ENCODE measurements at regions not wholly inside any gene's neighbourhood (a gene's known extent, or its start where the extent isn't known, plus 50 kb on each side); places are given as distances from the start of the nearest gene placed in this dataset.

DNA sequence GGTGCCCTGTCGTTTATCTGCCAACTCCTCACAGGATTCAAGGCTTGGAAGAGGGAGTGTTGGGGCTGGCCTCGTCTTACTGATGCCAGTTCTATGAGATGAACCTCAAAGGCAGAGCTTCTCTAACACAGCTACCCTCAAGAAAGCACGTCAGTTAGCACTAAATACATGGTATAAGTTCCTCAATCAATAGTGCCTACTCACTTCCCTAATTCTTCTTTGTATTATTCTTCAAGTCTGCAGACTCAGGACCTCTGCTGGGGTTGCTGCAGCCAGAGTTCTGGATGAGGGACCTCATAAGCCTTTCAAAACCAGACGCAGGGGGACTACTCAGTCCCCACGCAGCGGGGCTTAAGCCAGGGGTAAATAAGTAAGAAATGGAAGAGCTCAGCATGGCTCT lies 118.3 kb downstream of the VPREB1 start:
- Histone ChIP-seq H3K36me3 (ENCODE audit: insufficient read depth, low read length) (no peaks in the 10 kb centered on the region), H3K4me3 (ENCODE audit: low read depth, low read length, poor library complexity, severe bottlenecking) (no peak overlapping the region), H3K27ac (ENCODE audit: low read depth, low read length, poor library complexity, severe bottlenecking) (no peak overlapping the region), H4K20me1 (ENCODE audit: insufficient read depth, low read length) (no peaks in the 10 kb centered on the region), H3K9me3 (ENCODE audit: low read length) (0 out of 2 replicates have a peak, but pooled peaks cover 5% of the 10 kb centered on the region), H3K4me2 (ENCODE audit: low read length) (no peak overlapping the region; the same call in 1 of the 2 replicates), H3K4me1 (ENCODE audit: insufficient read depth, low read length, poor library complexity, severe bottlenecking) (peaks cover 46% of the 10 kb centered on the region), H3K9me2 (ENCODE audit: insufficient read depth, low read length) (no peaks in the 10 kb centered on the region), H2AFZ (ENCODE audit: low read length) (peak overlapping the region; percentile 60), H3K79me2 (ENCODE audit: insufficient read depth, low read depth, low read length) (no peaks in the 10 kb centered on the region)
- peak; percentile 49 for DNase-seq (ENCODE audit: low spot score)
- intact Hi-C loops (cut with micrococcal nuclease; ENCODE audit: unreplicated experiment): no loop called here
- POLR2A ChIA-PET: interaction anchor here (1.3 kb wide), 2 partner anchors 13 to 16 kb away, joined by 3 to 4 read pairs; no protein-coding TSS in a partner anchor
- CTCF ChIA-PET (ENCODE audit: unreplicated experiment): no interaction called here
- TF ChIP-seq, protein P1, sequence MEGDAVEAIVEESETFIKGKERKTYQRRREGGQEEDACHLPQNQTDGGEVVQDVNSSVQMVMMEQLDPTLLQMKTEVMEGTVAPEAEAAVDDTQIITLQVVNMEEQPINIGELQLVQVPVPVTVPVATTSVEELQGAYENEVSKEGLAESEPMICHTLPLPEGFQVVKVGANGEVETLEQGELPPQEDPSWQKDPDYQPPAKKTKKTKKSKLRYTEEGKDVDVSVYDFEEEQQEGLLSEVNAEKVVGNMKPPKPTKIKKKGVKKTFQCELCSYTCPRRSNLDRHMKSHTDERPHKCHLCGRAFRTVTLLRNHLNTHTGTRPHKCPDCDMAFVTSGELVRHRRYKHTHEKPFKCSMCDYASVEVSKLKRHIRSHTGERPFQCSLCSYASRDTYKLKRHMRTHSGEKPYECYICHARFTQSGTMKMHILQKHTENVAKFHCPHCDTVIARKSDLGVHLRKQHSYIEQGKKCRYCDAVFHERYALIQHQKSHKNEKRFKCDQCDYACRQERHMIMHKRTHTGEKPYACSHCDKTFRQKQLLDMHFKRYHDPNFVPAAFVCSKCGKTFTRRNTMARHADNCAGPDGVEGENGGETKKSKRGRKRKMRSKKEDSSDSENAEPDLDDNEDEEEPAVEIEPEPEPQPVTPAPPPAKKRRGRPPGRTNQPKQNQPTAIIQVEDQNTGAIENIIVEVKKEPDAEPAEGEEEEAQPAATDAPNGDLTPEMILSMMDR (conservative IDR thresholded peaks at IDR 0.05; ENCODE audit: low read length): no peak
- no peak for TF ChIP-seq EZH2phosphoT487 (IDR thresholded peaks at IDR 0.05; ENCODE audit: borderline replicate concordance, low read depth, low read length)
- BruUV-seq (replicated peaks): no TSS peak

DNA sequence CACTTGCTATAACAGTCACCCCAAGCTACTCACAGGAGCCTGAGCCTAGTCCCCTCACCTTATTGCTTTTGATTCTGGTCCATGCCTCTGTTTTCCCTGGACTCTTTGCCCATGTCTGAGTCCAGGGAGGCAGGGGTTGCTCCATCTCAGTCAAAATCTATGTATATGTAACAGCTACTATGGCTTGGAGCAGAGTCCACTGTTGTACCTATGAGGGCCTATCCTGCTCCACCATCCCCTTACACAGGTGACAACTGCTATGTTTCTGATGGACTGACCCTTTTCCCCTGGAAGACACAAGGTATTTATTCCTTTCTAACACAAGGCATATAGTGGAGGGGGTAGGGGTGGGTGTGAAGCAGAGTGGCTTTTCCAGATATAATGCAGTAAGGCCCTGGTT lies 119.6 kb downstream of the VPREB1 start:
- no peak for TF ChIP-seq EZH2phosphoT487 (IDR thresholded peaks at IDR 0.05; ENCODE audit: borderline replicate concordance, low read depth, low read length)
- TF ChIP-seq, protein P1 (conservative IDR thresholded peaks at IDR 0.05; ENCODE audit: low read length): no peak
- H3K79me2 ChIP-seq (ENCODE audit: insufficient read depth, low read depth, low read length): no peaks in the 10 kb centered on the region
- intact Hi-C loops (cut with micrococcal nuclease; ENCODE audit: unreplicated experiment): no loop called here
- no TSS peak for BruUV-seq (replicated peaks)
- H3K4me2 ChIP-seq (ENCODE audit: low read length): no peak overlapping the region
- H3K9me3 ChIP-seq (ENCODE audit: low read length): 0 out of 2 replicates have a peak, but pooled peaks cover 5% of the 10 kb centered on the region
- H3K4me1 ChIP-seq (ENCODE audit: insufficient read depth, low read length, poor library complexity, severe bottlenecking): peaks cover 50% of the 10 kb centered on the region
- H3K9me2 ChIP-seq (ENCODE audit: insufficient read depth, low read length): no peaks in the 10 kb centered on the region
- POLR2A ChIA-PET: interaction anchor here (1.3 kb wide), 1 partner anchor 11 kb away, joined by 4 read pairs; no protein-coding TSS in a partner anchor
- no peak for DNase-seq (ENCODE audit: low spot score)
- no peaks in the 10 kb centered on the region for H3K36me3 ChIP-seq (ENCODE audit: insufficient read depth, low read length)
- H3K27ac ChIP-seq (ENCODE audit: low read depth, low read length, poor library complexity, severe bottlenecking): no peak overlapping the region
- no peak overlapping the region for H2AFZ ChIP-seq (ENCODE audit: low read length)
- no peak overlapping the region for H3K4me3 ChIP-seq (ENCODE audit: low read depth, low read length, poor library complexity, severe bottlenecking)
- CTCF ChIA-PET (ENCODE audit: unreplicated experiment): no interaction called here
- no peaks in the 10 kb centered on the region for H4K20me1 ChIP-seq (ENCODE audit: insufficient read depth, low read length)

DNA sequence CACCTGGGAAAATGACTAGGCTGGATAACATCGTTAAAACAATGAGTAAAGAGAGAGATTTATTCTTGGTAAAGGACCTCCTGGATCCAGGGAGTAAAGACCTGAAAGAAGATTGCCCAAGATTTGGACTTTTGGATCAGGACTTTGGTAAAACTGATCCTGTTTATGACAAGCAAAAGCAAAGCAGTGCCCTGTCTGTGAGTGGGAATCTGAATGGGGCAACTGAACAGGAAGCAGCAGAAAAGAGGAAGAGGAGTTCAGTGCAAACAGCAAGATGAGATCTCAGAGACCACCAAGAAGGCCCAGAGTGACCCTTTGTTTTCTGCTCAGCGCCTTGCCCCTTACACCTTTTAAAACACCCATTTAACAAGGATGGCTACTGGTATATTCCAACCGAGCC lies 122.0 kb downstream of the VPREB1 start:
- intact Hi-C loops (cut with micrococcal nuclease; ENCODE audit: unreplicated experiment): no loop called here
- no TSS peak for BruUV-seq (replicated peaks)
- H3K36me3 ChIP-seq (ENCODE audit: insufficient read depth, low read length): no peaks in the 10 kb centered on the region
- peak overlapping the region; percentile 40 for H3K4me2 ChIP-seq (ENCODE audit: low read length)
- CTCF ChIA-PET (ENCODE audit: unreplicated experiment): no interaction called here
- POLR2A ChIA-PET: interaction anchor here (0.5 to 1.3 kb wide), 3 partner anchors 13 to 155 kb away, joined by 3 to 4 read pairs (median 3); no protein-coding TSS in a partner anchor
- peak overlapping the region; percentile 93 for H2AFZ ChIP-seq (ENCODE audit: low read length)
- H3K4me3 ChIP-seq (ENCODE audit: low read depth, low read length, poor library complexity, severe bottlenecking): no peak overlapping the region
- no peaks in the 10 kb centered on the region for H3K9me3 ChIP-seq (ENCODE audit: low read length)
- peaks cover 74% of the 10 kb centered on the region for H3K4me1 ChIP-seq (ENCODE audit: insufficient read depth, low read length, poor library complexity, severe bottlenecking)
- DNase-seq (ENCODE audit: low spot score): peak; percentile 63
- H3K27ac ChIP-seq (ENCODE audit: low read depth, low read length, poor library complexity, severe bottlenecking): no peak overlapping the region
- no peaks in the 10 kb centered on the region for H4K20me1 ChIP-seq (ENCODE audit: insufficient read depth, low read length)
- TF ChIP-seq, protein P1 (conservative IDR thresholded peaks at IDR 0.05; ENCODE audit: low read length): no peak
- no peak for TF ChIP-seq EZH2phosphoT487 (IDR thresholded peaks at IDR 0.05; ENCODE audit: borderline replicate concordance, low read depth, low read length)
- H3K79me2 ChIP-seq (ENCODE audit: insufficient read depth, low read depth, low read length): no peaks in the 10 kb centered on the region
- H3K9me2 ChIP-seq (ENCODE audit: insufficient read depth, low read length): no peaks in the 10 kb centered on the region
